Brain microvascular endothelial cell (primary cell): ENCODE measurements at regions not wholly inside any gene's neighbourhood (a gene's known extent, or its start where the extent isn't known, plus 50 kb on each side); places are given as distances from the start of the nearest gene placed in this dataset.

Source experiments
- DNase-seq: peaks from one replicate; pipeline ENCODE4 v3.0.0-alpha.2; 2020
- H3K27ac ChIP-seq: fragments of 250-450 bp; sonication (Bioruptor Pico); 2 replicates; pipeline ENCODE4 v1.5.1; 2020; ENCODE audit warnings: mild to moderate bottlenecking, moderate library complexity
- H3K27me3 ChIP-seq: fragments of 250-450 bp; sonication (Bioruptor Pico); replicated peaks from 2 replicates; pipeline ENCODE4 v1.5.1; 2020; ENCODE audit warnings: mild to moderate bottlenecking
- H3K36me3 ChIP-seq: fragments of 250-450 bp; sonication (Bioruptor Pico); replicated peaks from 2 replicates; pipeline ENCODE4 v1.5.1; 2020; ENCODE audit warnings: mild to moderate bottlenecking
- H3K4me3 ChIP-seq: 2 replicates; pipeline ENCODE4 v1.5.1; 2011; ENCODE audit warnings: low read depth, mild to moderate bottlenecking, control low read depth, low read length, moderate library complexity
- in situ Hi-C: cut with HindIII; loops from 2 replicates; pipeline ENCODE4 v1.10.0; 2017; ENCODE audit warnings: low sequenced_read_pairs, low pct_ligation_motif_present
- TF ChIP-seq, protein P1 (sequence below): IDR thresholded peaks from 2 replicates; pipeline ENCODE4 v1.5.1; 2011; ENCODE audit warnings: low read depth, mild to moderate bottlenecking, moderate library complexity, low read length, control low read depth, inconsistent platforms; ENCODE audit errors: missing control alignments

DNA sequence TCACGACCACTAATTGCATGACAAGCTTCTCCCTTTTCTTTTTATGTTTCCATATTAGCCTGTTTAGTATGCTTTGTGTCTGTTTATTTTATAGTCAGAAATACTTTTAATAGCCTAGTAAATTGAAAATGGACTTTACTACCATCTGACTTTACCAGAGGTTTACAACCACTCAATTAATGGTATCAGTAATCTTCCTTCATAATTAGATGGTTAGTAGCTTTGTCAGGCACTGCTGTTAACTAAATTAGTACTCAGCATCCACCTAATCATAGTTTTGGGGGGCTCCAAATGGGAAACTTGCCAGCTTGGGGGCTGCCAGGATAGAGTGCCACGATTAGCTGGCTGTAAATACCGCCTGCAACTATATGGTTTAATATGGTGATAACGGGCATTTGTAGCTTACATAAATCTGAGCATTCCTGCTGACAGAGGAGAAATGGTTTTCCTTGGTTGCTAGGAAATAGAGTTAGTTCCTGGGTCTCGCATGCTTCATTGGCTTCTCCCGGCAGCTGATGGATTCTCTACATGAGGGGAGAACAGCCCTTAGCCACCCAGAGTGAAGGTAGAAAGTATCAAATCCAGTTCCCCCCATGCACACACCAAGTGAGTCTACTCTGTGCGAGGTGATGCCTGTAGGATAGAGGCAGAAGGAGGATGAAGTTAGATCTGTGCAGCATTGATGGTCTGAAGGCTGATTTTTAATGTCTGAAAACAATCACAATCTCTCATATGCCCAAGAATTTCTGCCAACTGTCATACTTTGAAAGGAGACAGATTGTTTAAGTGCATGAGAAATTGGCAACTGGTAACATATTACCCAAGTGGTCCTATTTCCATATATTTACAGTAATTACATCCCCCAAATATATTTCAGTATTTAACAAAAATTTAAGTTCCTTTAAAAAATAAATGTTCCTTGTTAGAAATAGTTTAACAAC is 326.6 kb upstream of the PROK2 start:
- no peak for DNase-seq
- in situ Hi-C loops = no loop called here
- H3K36me3 ChIP-seq = no peaks in the 10 kb centered on the region
- TF ChIP-seq, protein P1, sequence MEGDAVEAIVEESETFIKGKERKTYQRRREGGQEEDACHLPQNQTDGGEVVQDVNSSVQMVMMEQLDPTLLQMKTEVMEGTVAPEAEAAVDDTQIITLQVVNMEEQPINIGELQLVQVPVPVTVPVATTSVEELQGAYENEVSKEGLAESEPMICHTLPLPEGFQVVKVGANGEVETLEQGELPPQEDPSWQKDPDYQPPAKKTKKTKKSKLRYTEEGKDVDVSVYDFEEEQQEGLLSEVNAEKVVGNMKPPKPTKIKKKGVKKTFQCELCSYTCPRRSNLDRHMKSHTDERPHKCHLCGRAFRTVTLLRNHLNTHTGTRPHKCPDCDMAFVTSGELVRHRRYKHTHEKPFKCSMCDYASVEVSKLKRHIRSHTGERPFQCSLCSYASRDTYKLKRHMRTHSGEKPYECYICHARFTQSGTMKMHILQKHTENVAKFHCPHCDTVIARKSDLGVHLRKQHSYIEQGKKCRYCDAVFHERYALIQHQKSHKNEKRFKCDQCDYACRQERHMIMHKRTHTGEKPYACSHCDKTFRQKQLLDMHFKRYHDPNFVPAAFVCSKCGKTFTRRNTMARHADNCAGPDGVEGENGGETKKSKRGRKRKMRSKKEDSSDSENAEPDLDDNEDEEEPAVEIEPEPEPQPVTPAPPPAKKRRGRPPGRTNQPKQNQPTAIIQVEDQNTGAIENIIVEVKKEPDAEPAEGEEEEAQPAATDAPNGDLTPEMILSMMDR = no peak
- no peak overlapping the region for H3K27ac ChIP-seq
- no peak overlapping the region for H3K4me3 ChIP-seq
- H3K27me3 ChIP-seq = no peaks in the 10 kb centered on the region

DNA sequence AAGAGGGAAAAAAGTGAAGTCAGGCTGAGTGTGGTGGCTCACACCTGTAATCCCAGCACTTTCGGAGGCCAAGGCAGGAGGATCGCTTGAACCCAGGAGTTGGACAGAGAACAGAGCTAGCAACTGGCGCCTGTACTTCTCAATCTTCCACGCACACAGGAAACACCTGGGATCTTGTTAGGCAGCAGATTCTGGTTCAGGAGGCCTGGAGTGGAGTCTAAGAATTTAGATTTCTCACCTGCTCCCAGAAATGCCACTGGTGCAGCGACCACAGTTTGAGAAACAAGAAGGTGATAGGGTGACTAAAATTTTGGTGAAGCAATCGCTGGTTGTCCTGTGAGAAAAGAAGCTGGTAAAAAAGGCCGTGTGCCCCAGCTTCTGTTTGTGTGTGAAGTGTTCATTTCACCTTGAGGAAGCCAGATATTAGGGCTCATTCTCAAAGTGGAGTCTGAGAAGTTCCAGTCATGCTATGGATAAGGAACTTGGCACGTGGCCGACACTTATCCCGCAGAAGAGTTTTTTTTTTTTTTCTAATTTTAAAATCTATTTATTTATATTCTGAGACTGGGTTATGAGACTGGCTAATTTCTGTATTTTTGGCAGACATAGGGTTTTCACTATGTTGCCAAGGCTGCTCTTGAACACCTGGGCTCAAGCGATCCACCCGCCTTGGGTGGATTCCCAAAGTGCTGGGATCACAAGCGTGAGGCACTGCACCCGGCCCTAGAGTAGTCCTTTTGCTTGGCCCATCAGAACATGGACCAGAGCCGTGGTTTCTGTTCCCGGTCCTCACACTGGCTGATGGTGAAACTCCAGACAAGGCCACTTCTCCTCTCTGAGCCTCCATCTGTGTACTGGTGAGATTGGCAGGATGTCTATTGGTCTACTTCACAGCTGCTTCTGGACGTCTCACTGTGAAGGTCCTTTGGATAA is 324.6 kb upstream of the PROK2 start:
- in situ Hi-C loops = no loop called here
- TF ChIP-seq, protein P1 = no peak
- no peak for DNase-seq
- H3K4me3 ChIP-seq = no peak overlapping the region
- no peaks in the 10 kb centered on the region for H3K36me3 ChIP-seq
- H3K27me3 ChIP-seq = peaks cover 2% of the 10 kb centered on the region
- H3K27ac ChIP-seq = no peak overlapping the region

DNA sequence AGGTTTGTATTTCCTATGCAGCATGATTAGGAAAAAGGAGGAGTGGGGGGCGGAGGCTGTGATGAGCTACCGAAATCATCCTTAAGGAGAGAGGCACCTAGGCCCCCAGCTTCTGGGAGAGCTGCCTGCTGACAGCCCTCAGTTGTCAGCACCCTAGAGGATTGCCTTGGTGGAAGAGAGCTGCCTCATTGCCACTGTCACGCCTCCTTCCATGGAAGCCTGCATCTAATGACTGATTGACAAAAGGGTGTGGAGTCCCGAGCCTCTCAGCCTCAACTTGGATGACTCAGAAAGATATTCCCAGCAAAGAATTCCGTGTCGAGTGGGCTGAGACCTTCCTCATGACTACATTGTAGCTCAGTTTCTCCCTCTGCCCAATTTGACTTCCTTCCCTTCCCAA is 320.4 kb upstream of the PROK2 start:
- Histone ChIP-seq H3K4me3 (no peak overlapping the region), H3K27ac (no peak overlapping the region), H3K36me3 (no peaks in the 10 kb centered on the region), H3K27me3 (peaks cover 10% of the 10 kb centered on the region)
- TF ChIP-seq, protein P1 = no peak
- no peak for DNase-seq
- in situ Hi-C loops = no loop called here

DNA sequence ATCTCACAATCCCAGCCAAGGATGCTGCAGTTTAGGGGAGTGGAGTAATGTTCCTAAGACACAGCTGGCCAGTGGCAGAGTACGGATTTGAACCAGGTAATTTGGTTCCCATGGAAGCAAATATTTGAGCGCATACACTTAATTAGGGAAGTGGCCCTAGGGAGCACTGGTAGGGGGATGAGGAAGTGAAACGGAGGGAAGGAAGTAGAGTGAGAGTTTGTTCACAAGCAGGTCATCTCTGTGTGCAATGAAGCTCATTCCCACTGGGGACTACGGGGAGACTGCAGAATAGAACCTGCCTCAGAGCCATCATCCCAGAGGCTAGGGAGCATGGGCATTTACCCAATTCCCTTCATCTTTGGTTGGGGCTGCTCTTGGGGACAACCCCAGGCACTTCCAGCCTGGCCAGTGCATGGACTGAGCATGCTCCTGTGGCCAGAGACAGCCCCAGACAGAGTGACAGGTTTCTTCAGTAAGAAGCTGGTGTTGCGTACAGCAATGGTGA is 317.2 kb upstream of the PROK2 start:
- in situ Hi-C loops = no loop called here
- TF ChIP-seq, protein P1 = no peak

DNA sequence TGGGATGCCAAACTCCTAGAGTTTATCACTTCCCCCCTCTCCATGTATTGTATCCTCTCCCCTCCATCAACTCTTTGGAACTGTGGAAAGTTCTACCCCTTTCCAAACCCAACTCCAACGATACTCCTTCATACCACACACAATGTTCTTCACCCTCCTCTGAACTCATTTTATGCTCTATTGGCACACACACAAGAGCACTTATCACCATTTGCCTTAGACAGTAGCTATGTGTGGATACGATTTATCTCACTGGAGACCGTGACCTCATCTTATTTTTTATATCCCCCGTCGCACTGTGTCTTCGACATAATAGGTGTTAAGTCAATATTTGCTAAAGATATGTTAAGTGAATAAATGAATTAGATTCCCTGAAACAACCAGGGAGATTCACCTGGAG is 316.5 kb upstream of the PROK2 start:
- in situ Hi-C loops = no loop called here
- Histone ChIP-seq H3K36me3 (no peaks in the 10 kb centered on the region), H3K27ac (no peak overlapping the region), H3K4me3 (no peak overlapping the region), H3K27me3 (peaks cover 17% of the 10 kb centered on the region)
- no peak for DNase-seq
- TF ChIP-seq, protein P1 = no peak

More for the DNA sequence above, 317.2 kb upstream of the PROK2 start:
- no peak overlapping the region for H3K4me3 ChIP-seq
- H3K27ac ChIP-seq = no peak overlapping the region
- no peak for DNase-seq
- peaks cover 17% of the 10 kb centered on the region for H3K27me3 ChIP-seq
- no peaks in the 10 kb centered on the region for H3K36me3 ChIP-seq
